K562 (cell line): ENCODE measurements at regions not wholly inside any gene's neighbourhood (a gene's known extent, or its start where the extent isn't known, plus 50 kb on each side); places are given as distances from the start of the nearest gene placed in this dataset.

Source experiments
- ATAC-seq: fragments of 200-7000 bp; cut with Tn5 transposase; 3 replicates; pipeline ENCODE4 v1.9.1; 2020; ENCODE audit warnings: moderate library complexity
- BruUV-seq: library from RNA; stranded (reverse); fragments of 400-500 nt; replicated peaks from 2 replicates; lab custom pipeline; 2021; lab: Mats Ljungman, UMichigan
- CTCF ChIA-PET: fragments of 300-600 bp; formaldehyde crosslinking; extraction: SDS; loops from one replicate; lab custom pipeline; 2021; ENCODE audit warnings: low intra/inter-chr PET ratio; lab: Yijun Ruan, JAX
- POLR2A ChIA-PET: fragments of 300-600, 350-650 bp; sonication (Branson Sonifier 250); formaldehyde crosslinking; extraction: SDS; loops from one replicate; lab custom pipeline; 2021; ENCODE audit warnings: antibody characterized with exemption, inconsistent platforms; lab: Yijun Ruan, JAX
- DNase-seq, 4 experiments: peaks; one replicate each; pipeline versions ENCODE4 v3.0.0 to v3.0.0-alpha.2; 2011 to 2018; ENCODE audit warnings: low spot score in 3 of 4, mixed read lengths in 3 of 4; ENCODE audit errors: extremely low read depth in 1 of 4
- FAIRE-seq: peaks from 2 replicates; lab custom pipeline; 2011; peaks lifted over from hg19 to GRCh38; lab: Jason Lieb, UNC
- H2AFZ ChIP-seq: 2 replicates; pipeline ENCODE4 v1.6.0; 2011; ENCODE audit warnings: low read depth, low read length, control low read depth, inconsistent platforms
- H3K27ac ChIP-seq: fragments of 200-600 bp; 3 replicates; pipeline ENCODE4 v1.8.0; 2011; ENCODE audit warnings: low read depth, mild to moderate bottlenecking, control low read depth, inconsistent platforms, low read length, moderate library complexity, mixed read lengths; ENCODE audit errors: extremely low read depth
- H3K27me3 ChIP-seq, 2 experiments: fragments of 300-600 bp in 1 of 2; 2 replicates in 1 of 2; 3 replicates in 1 of 2; pipeline versions ENCODE4 v1.6.0 to v1.8.0; 2011; ENCODE audit warnings: inconsistent platforms in 2 of 2, low read length in 2 of 2, mild to moderate bottlenecking in 1 of 2, mixed read lengths in 1 of 2, moderate library complexity in 1 of 2; ENCODE audit not compliant: control insufficient read depth in 2 of 2, insufficient read depth in 2 of 2
- H3K36me3 ChIP-seq: fragments of 300-600 bp; 3 replicates; pipeline ENCODE4 v1.8.0; 2011; ENCODE audit warnings: mild to moderate bottlenecking, low read length, inconsistent platforms; ENCODE audit not compliant: control insufficient read depth, insufficient read depth
- H3K4me1 ChIP-seq, 2 experiments: fragments of 200-600 bp in 1 of 2; replicated peaks in 1 of 2; 2 replicates in 1 of 2; 3 replicates in 1 of 2; pipeline versions ENCODE4 v1.5.1 to v1.8.0; 2011; ENCODE audit warnings: inconsistent platforms in 2 of 2, low read length in 2 of 2, mild to moderate bottlenecking in 1 of 2, mixed read lengths in 1 of 2, moderate library complexity in 1 of 2; ENCODE audit not compliant: control insufficient read depth in 2 of 2, insufficient read depth in 2 of 2
- H3K4me2 ChIP-seq: 2 replicates; pipeline ENCODE4 v1.6.1; 2011; ENCODE audit warnings: low read length, control low read depth, inconsistent platforms, mixed read lengths; ENCODE audit not compliant: insufficient read depth
- H3K4me3 ChIP-seq: fragments of 200-600 bp; sonication (generic), shearing (Covaris generic); 2 replicates; pipeline ENCODE4 v1.5.1; 2016; ENCODE audit warnings: control low read depth, inconsistent platforms
- H3K79me2 ChIP-seq: fragments of 200-600 bp; 3 replicates; pipeline ENCODE4 v1.8.0; 2011; ENCODE audit warnings: low read length, inconsistent platforms; ENCODE audit not compliant: control insufficient read depth, insufficient read depth
- H3K9ac ChIP-seq, 2 experiments: 2 replicates each; pipeline versions ENCODE4 v1.6.0 to v1.6.1; 2011; ENCODE audit warnings: low read depth in 2 of 2, low read length in 2 of 2, control low read depth in 1 of 2, inconsistent platforms in 1 of 2, mild to moderate bottlenecking in 1 of 2, mixed read lengths in 1 of 2; ENCODE audit not compliant: insufficient read depth in 1 of 2
- H3K9me1 ChIP-seq: one replicate; pipeline ENCODE4 v1.6.0; 2011; ENCODE audit warnings: inconsistent platforms, mild to moderate bottlenecking, low read length, moderate library complexity; ENCODE audit not compliant: control insufficient read depth, insufficient read depth
- H3K9me3 ChIP-seq: replicated peaks from 2 replicates; pipeline ENCODE4 v1.5.1; 2011; ENCODE audit warnings: low read depth, low read length, inconsistent platforms; ENCODE audit not compliant: control insufficient read depth, insufficient read depth
- H4K20me1 ChIP-seq: replicated peaks from 2 replicates; pipeline ENCODE4 v1.6.1; 2011; ENCODE audit warnings: low read length, inconsistent platforms, mixed read lengths; ENCODE audit not compliant: control insufficient read depth, insufficient read depth
- ARID2 ChIP-seq: fragments of 450-650 bp; IDR thresholded peaks from 2 replicates; pipeline ENCODE4 v1.6.1; 2017; ENCODE audit warnings: antibody characterized with exemption, mild to moderate bottlenecking
- BRCA1 ChIP-seq, 2 experiments: fragments of 450-650 bp in 1 of 2; sonication (generic) in 1 of 2; formaldehyde crosslinking in 1 of 2; IDR thresholded peaks; 2 replicates each; pipeline versions ENCODE4 v1.5.0 to v1.6.1; 2017 to 2020; ENCODE audit warnings: mild to moderate bottlenecking in 1 of 2, missing genetic modification reagents in 1 of 2
- DEAF1 ChIP-seq: fragments of 450-650 bp; formaldehyde crosslinking; IDR thresholded peaks from 2 replicates; pipeline ENCODE4 v1.4.0; 2020; ENCODE audit warnings: mild to moderate bottlenecking, moderate library complexity
- EZH2 ChIP-seq: IDR thresholded peaks from 2 replicates; pipeline ENCODE4 v1.6.1; 2012; ENCODE audit warnings: low read depth, mild to moderate bottlenecking, inconsistent platforms, low read length, borderline replicate concordance
- HDAC6 ChIP-seq: IDR thresholded peaks from 2 replicates; pipeline ENCODE4 v1.6.1; 2012; ENCODE audit warnings: low read depth, mild to moderate bottlenecking, control low read depth, inconsistent platforms, low read length, moderate library complexity
- RBM22 ChIP-seq: fragments of 200-400 bp; formaldehyde crosslinking; IDR thresholded peaks from 2 replicates; pipeline ENCODE4 v1.6.1; 2018; ENCODE audit warnings: low read length, low read depth; ENCODE audit not compliant: poor library complexity, severe bottlenecking
- STAG1 ChIP-seq: sonication (generic); formaldehyde crosslinking; IDR thresholded peaks from 2 replicates; pipeline ENCODE4 v1.5.0; 2020; ENCODE audit warnings: missing genetic modification reagents, borderline replicate concordance
- STAT5B ChIP-seq: fragments of 250-450 bp; sonication (Bioruptor Pico); IDR thresholded peaks from 2 replicates; pipeline ENCODE4 v1.8.0; 2021; ENCODE audit warnings: mild to moderate bottlenecking, inconsistent platforms
- ZBTB2 ChIP-seq: fragments of 450-650 bp; IDR thresholded peaks from 2 replicates; pipeline ENCODE4 v1.6.1; 2016; ENCODE audit warnings: antibody characterized with exemption
- ZNF384 ChIP-seq: IDR thresholded peaks from 2 replicates; pipeline ENCODE4 v1.6.1; 2012; ENCODE audit warnings: low read depth, low read length, improper control_type of control experiment
- ZNF583 ChIP-seq: fragments of 250-450 bp; sonication (Bioruptor Pico); IDR thresholded peaks from 2 replicates; pipeline ENCODE4 v1.4.0; 2020
- ZNF79 ChIP-seq: fragments of 250-450 bp; sonication (Bioruptor Pico); IDR thresholded peaks from 2 replicates; pipeline ENCODE4 v1.4.0; 2020; ENCODE audit warnings: low read depth, mild to moderate bottlenecking, moderate library complexity
- WGBS: fragments of 100-300 bp; shearing (Covaris generic); methylation state at CpG from one replicate; pipeline ENCODE4 v1.1.6; 2016; ENCODE audit warnings: low coverage, mixed read lengths; ENCODE audit not compliant: insufficient coverage; ENCODE audit errors: missing lambda C conversion rate; 5-methylcytosine and 5-hydroxymethylcytosine counted together
- in situ Hi-C: fragments of 300-500 bp; cut with MboI; formaldehyde crosslinking; loops from 4 replicates; pipeline ENCODE4 v1.15.0; 2018; ENCODE audit warnings: inconsistent platforms, mixed read lengths
- intact Hi-C: fragments of 100-400 bp; cut with micrococcal nuclease; formaldehyde crosslinking; loops from 2 replicates; pipeline ENCODE4 v1.14.2; 2022

GRCh38 chr10:61828788-61829187, 72.7 kb upstream of the ARID5B start:
- WGBS = 76% methylated on average over 3 of the region's 3 CpGs
- 0 out of 2 replicates have a peak overlapping the region, but pooled peaks have one; percentile 92 for H2AFZ ChIP-seq
- no peaks in the 10 kb centered on the region for H4K20me1 ChIP-seq
- peaks cover 12 to 28% of the 10 kb centered on the region in 2 experiments; a peak in 4 of 5 replicates for H3K4me1 ChIP-seq
- intact Hi-C loops (no loop called here), in situ Hi-C loops (no loop called here)
- H3K36me3 ChIP-seq = no peaks in the 10 kb centered on the region; the same call in 2 of the 3 replicates
- BruUV-seq = no TSS peak
- ChIA-PET CTCF (no interaction called here), POLR2A (no interaction called here)
- no peak overlapping the region for H3K4me2 ChIP-seq
- H3K9me1 ChIP-seq = no peaks in the 10 kb centered on the region
- ATAC-seq (no peak), DNase-seq (no peak), FAIRE-seq (no peak)
- no peak overlapping the region for H3K4me3 ChIP-seq
- no peaks in the 10 kb centered on the region for H3K79me2 ChIP-seq
- no peaks in the 10 kb centered on the region for H3K27me3 ChIP-seq
- peaks cover 9% of the 10 kb centered on the region for H3K9me3 ChIP-seq
- no peak overlapping the region for H3K9ac ChIP-seq
- no peak overlapping the region for H3K27ac ChIP-seq
- TF ChIP-seq DEAF1 (CRISPR knock-in tag) (no peak), BRCA1 (IDR thresholded peaks at IDR 0.05) (no peak), BRCA1 (CRISPR knock-in tag; IDR thresholded peaks at IDR 0.05) (no peak), HDAC6 (no peak), ZNF384 (peak; percentile 59), ZBTB2 (no peak), ZNF583 (no peak), STAG1 (CRISPR knock-in tag) (no peak), ZNF79 (no peak), RBM22 (no peak), STAT5B (no peak), EZH2 (no peak), ARID2 (no peak)
